Ovary (tissue), 7 donors: ENCODE measurements at regions not wholly inside any gene's neighbourhood (a gene's known extent, or its start where the extent isn't known, plus 50 kb on each side); places are given as distances from the start of the nearest gene placed in this dataset.
"Not testable (repeated sequence)": the region's sequence is repeated elsewhere in the genome, so short reads cannot be mapped to it uniquely, and the experiment has no call there.

ENCODE experiments used
- DNase-seq, 5 donors: peaks; one replicate each; pipeline ENCODE4 v3.0.0-alpha.2; 2019 to 2020
- H3K27ac ChIP-seq, 2 donors: fragments of 200-600 bp; one replicate each; pipeline versions ENCODE4 v1.5.1 to v1.8.0; 2019 to 2022
- H3K27me3 ChIP-seq: fragments of 200-600 bp; one replicate; pipeline ENCODE4 v1.8.0; 2022
- H3K36me3 ChIP-seq: fragments of 200-600 bp; sonication (generic); one replicate; pipeline ENCODE4 v1.5.1; 2019
- H3K4me1 ChIP-seq: one replicate; pipeline ENCODE4 v1.8.1; 2013; ENCODE audit warnings: mild to moderate bottlenecking, moderate library complexity; ENCODE audit not compliant: insufficient read depth
- H3K4me3 ChIP-seq: fragments of 200-600 bp; sonication (generic); one replicate; pipeline ENCODE4 v1.5.1; 2017
- H3K9me3 ChIP-seq, 2 donors: fragments of 200-600 bp in 1 of 2; sonication (generic) in 1 of 2; one replicate each; pipeline versions ENCODE4 v1.5.1 to v1.8.1; 2013 to 2019; ENCODE audit warnings: mild to moderate bottlenecking in 1 of 2, moderate library complexity in 1 of 2
- EP300 ChIP-seq: sonication (generic); formaldehyde crosslinking; IDR thresholded peaks from one replicate; pipeline ENCODE4 v1.6.1; 2017; ENCODE audit warnings: antibody characterized with exemption
- POLR2A ChIP-seq: fragments of 450-650 bp; IDR thresholded peaks from one replicate; pipeline ENCODE4 v1.6.1; 2017; ENCODE audit warnings: antibody characterized with exemption, mild to moderate bottlenecking, moderate library complexity
- WGBS, 3 donors: extraction: QIAGEN DNeasy Blood & Tissue Kit in 1 of 3; methylation state at CpG; one replicate each; pipeline versions ENCODE4 v1.1.5 to v1.1.7; 2013 to 2017; 5-methylcytosine and 5-hydroxymethylcytosine counted together
- intact Hi-C, 4 donors: fragments of 100-400 bp; cut with DNase I; formaldehyde crosslinking; loops; one replicate each; pipeline versions ENCODE4 v1.11.0 to v1.15.1; 2022 to 2023
- TF ChIP-seq, protein P1 (sequence below), 3 donors: fragments of 450-650 bp in 2 of 3; fragments of 200-600 bp in 1 of 3; IDR thresholded peaks; one replicate each; pipeline versions ENCODE4 v1.5.1 to v1.8.0; 2016 to 2022; ENCODE audit warnings: antibody characterized with exemption in 3 of 3, mild to moderate bottlenecking in 1 of 3
- donor health status: DM: no; HTN: no; CAD: no; lungs with moderate emphysema.
- donor health status: DM: no; HTN: no; CAD: no.
- donor health status: Bipolar disorder and iron deficiency.
- donor health status: DM: no; HTN: no; CAD: no.
- donor health status: DM: yes; HTN: yes; CAD: no.

DNA sequence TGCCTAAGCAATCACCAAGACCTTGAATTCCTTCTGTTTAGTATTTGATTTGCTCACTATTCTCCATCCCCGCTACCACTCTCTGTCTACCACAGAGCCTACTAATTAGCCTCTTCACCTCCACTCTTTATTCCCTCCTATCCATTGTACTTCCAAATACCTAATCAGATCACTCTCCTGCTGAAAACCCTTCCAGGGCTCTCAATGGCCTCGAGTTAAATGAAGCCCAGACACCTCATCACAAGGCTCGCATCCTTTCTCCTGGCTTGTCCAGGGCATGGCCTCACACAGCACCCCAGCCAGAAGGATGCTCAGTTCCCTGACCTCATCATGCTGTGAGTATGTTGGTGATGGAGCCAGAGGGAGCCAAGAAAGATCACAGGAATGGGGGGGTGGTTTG, 71.4 kb upstream of the PRMT8 start:
- H3K27ac ChIP-seq, result no peak overlapping the region
- H3K4me1 ChIP-seq, result no peaks in the 10 kb centered on the region
- WGBS, 3 donors, result 53 to 72% (median 70%) methylated on average over 3 of the region's 3 CpGs
- no peaks in the 10 kb centered on the region for H3K27me3 ChIP-seq
- no peaks in the 10 kb centered on the region for H3K36me3 ChIP-seq
- H3K9me3 ChIP-seq, result no peaks in the 10 kb centered on the region
- TF ChIP-seq POLR2A (no peak), EP300 (no peak)
- TF ChIP-seq, protein P1, sequence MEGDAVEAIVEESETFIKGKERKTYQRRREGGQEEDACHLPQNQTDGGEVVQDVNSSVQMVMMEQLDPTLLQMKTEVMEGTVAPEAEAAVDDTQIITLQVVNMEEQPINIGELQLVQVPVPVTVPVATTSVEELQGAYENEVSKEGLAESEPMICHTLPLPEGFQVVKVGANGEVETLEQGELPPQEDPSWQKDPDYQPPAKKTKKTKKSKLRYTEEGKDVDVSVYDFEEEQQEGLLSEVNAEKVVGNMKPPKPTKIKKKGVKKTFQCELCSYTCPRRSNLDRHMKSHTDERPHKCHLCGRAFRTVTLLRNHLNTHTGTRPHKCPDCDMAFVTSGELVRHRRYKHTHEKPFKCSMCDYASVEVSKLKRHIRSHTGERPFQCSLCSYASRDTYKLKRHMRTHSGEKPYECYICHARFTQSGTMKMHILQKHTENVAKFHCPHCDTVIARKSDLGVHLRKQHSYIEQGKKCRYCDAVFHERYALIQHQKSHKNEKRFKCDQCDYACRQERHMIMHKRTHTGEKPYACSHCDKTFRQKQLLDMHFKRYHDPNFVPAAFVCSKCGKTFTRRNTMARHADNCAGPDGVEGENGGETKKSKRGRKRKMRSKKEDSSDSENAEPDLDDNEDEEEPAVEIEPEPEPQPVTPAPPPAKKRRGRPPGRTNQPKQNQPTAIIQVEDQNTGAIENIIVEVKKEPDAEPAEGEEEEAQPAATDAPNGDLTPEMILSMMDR (IDR thresholded peaks at IDR 0.05), result no peak
- intact Hi-C loops, result no loop called here
- no peak for DNase-seq
- H3K4me3 ChIP-seq, result no peak overlapping the region

DNA sequence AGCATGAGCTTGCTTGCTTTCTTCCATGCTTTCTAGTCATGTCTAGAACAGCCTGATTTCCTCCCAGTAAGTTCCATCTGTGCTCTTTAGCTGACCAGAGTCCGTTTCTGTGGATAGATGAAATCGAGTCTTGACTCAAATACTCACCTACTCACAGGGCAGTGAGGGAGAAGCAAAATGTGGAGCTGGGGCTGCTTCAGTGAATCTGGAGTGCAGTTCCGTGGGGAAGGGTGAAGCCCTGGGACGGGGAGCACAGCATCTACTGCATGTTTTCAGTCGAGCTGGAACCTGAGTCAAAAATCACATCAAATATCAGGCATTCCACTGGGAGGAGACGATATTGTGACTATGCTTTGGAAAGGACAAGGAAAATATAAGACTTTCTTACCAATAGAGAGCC, 70.3 kb upstream of the PRMT8 start:
- intact Hi-C loops, result no loop called here
- Histone ChIP-seq H3K27me3 (no peaks in the 10 kb centered on the region), H3K4me1 (no peaks in the 10 kb centered on the region), H3K36me3 (no peaks in the 10 kb centered on the region), H3K4me3 (no peak overlapping the region), H3K27ac (no peak overlapping the region), H3K9me3 (no peaks in the 10 kb centered on the region)
- DNase-seq, result no peak
- 4 to 19% (median 7%) methylated on average over 6 of the region's 6 CpGs for WGBS, 3 donors
- no peak for TF ChIP-seq EP300
- no peak for TF ChIP-seq POLR2A
- TF ChIP-seq, protein P1 (IDR thresholded peaks at IDR 0.05), result no peak

DNA sequence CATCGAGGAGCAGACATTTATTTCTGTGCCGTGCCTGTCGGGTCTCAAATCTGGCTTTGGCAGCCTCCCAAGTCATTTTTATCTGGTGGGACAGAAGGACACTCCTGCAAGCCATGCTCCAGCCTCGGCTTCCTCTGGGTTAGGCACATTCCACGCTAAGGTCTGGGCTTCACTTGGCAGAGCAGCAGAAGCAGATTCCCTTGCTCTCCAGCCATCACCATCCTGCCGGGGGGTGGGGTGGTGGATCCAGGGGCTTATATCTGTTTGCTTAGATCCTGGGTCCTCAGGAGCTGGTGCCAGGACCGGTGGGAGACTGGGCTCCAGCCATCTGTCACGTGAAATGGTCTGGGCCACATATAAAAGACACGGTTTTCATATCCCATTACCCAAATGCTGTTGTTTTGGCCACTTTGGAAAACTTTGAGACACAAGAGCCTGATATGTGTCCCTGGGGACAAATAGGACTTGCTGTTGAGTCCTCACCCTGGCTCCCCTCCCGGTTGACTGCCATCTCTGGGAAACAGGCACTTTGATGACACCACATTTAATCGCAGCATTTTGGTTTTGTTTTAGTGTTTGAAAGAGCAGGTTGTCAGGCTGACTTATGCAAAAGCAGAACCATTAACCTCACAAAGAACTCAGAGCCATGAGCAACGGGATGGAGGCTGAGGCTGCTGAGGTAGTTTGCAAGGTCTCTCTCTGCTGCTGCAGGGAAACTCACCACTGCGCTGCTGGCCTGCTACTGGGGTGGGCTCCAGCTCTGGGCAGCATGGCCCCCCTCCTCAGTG, 69.6 kb upstream of the PRMT8 start:
- Histone ChIP-seq H3K36me3 (no peaks in the 10 kb centered on the region), H3K27ac (no peak overlapping the region), H3K4me1 (no peaks in the 10 kb centered on the region), H3K27me3 (no peaks in the 10 kb centered on the region), H3K4me3 (no peak overlapping the region), H3K9me3 (no peaks in the 10 kb centered on the region)
- TF ChIP-seq POLR2A (no peak), EP300 (no peak)
- TF ChIP-seq, protein P1 (IDR thresholded peaks at IDR 0.05), result no peak
- intact Hi-C loops, result no loop called here
- no peak for DNase-seq
- 18 to 24% (median 21%) methylated on average over 13 of the region's 13 CpGs for WGBS, 3 donors

DNA sequence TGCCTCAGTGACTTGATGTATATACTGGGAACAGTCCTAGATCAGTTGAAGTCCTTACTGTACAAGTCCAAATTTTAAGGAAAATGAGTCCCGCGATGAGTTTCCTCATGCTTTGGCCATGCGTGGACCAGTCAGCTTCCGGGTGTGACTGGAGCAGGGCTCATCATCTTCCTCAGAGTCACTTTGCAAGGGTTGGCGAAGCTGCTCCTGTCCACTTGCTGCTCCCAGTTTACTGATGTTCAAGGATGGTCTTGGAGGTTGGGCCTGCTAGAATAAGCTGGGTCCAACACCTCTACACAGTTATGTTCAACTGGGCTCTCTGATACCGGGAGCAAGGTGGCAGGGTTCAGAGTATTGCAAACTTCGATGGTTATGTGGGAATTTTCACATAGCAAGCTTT, 66.2 kb upstream of the PRMT8 start:
- H3K4me1 ChIP-seq, intact Hi-C loops, H3K27ac ChIP-seq, DNase-seq, H3K9me3 ChIP-seq, H3K36me3 ChIP-seq, H3K27me3 ChIP-seq, H3K4me3 ChIP-seq: not testable (repeated sequence)
- 78 to 84% (median 82%) methylated on average over 7 of the region's 7 CpGs for WGBS, 3 donors

DNA sequence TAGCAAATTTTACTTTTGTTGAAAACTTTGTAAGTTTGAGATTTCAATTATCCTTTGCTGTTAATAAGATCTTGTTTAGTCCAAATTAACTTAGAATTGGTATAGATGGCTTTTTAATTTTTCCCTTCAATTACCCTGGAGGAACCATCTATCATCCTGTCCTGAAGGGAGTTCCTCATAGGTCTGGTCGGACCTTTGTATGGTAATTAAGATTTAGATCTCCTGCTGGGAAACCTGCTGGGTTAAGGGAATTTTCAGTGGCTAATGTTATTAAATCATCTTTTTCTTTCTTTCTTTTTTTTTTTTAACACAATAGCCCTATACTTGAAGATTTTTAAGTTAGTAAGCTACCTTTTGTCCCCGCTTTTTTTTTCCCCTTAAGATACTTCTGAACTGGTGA, 63.0 kb upstream of the PRMT8 start:
- TF ChIP-seq, protein P1 (IDR thresholded peaks at IDR 0.05), result no peak
- TF ChIP-seq POLR2A (no peak), EP300 (no peak)
- H3K9me3 ChIP-seq, result no peaks in the 10 kb centered on the region
- intact Hi-C loops, result no loop called here
- no peaks in the 10 kb centered on the region for H3K36me3 ChIP-seq
- no peaks in the 10 kb centered on the region for H3K27me3 ChIP-seq
- WGBS, 3 donors, result 74 to 79% (median 75%) methylated on average over 2 of the region's 2 CpGs
- DNase-seq, result no peak
- H3K4me1 ChIP-seq, result no peaks in the 10 kb centered on the region
- H3K27ac ChIP-seq, result no peak overlapping the region
- no peak overlapping the region for H3K4me3 ChIP-seq
